ENCODE measurements at regions not wholly inside any gene's neighbourhood (a gene's known extent, or its start where the extent isn't known, plus 50 kb on each side); places are given as distances from the start of the nearest gene placed in this dataset.

DNA sequence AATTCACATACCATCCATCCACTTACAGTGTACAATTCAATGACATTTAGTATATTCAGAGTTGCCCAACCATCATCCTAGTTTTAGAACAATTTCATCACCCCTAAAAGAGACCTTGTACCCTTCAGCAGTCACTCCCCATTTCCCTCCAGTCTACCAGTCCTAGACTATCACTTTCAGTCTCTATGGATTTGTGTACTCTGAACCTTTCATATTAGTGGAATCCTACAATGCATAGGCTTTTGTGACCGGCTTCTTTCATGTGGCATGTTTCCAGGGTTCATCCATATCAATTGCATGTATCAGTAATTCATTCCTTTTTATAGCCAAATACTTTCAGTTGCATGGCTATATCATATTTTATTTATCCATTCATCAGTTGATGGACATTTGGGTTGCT is 53.5 kb upstream of the SEMA3E start:
- Histone ChIP-seq H3K9ac (no peak overlapping the region), H3K4me3 (no peak overlapping the region), H3K9me3 (no peaks in the 10 kb centered on the region), H4K20me1 (no peaks in the 10 kb centered on the region), H3K4me2 (peak overlapping the region; percentile 60), H3K36me3 (no peaks in the 10 kb centered on the region), H3K4me1 (peaks cover 16% of the 10 kb centered on the region), H3K27ac (no peak overlapping the region), H3K27me3 (no peaks in the 10 kb centered on the region)
- TF ChIP-seq Cebpa-rat (IDR thresholded peaks at IDR 0.05), result no peak

DNA sequence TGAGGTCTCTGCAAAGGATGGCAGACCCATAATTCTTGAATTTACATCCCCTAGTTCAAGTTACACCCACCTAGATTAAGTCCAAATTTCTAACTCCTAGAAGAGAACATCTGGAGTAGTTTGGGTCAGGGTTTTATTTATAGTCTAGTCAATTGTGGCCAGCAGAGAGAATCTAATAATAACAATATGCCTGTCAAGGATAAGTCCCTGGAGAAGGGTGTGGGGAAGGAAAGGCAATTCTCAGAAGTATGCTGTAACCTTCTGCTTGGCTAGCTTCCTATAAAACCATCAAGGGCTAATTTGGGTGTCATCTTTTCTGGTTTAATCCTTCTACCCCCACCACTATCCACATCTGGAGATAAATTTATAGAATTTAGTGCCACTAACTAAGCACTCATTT is 52.8 kb upstream of the SEMA3E start:
- Histone ChIP-seq H3K4me2 (peak overlapping the region; percentile 60), H3K27ac (no peak overlapping the region), H3K4me1 (peaks cover 16% of the 10 kb centered on the region), H3K27me3 (no peaks in the 10 kb centered on the region), H4K20me1 (no peaks in the 10 kb centered on the region), H3K9ac (no peak overlapping the region), H3K9me3 (no peaks in the 10 kb centered on the region), H3K36me3 (no peaks in the 10 kb centered on the region), H3K4me3 (no peak overlapping the region)
- no peak for TF ChIP-seq Cebpa-rat (IDR thresholded peaks at IDR 0.05)

Data from BLaER1 (cell line).